Heart right ventricle (tissue), 16 donors: ENCODE measurements at regions not wholly inside any gene's neighbourhood (a gene's known extent, or its start where the extent isn't known, plus 50 kb on each side); places are given as distances from the start of the nearest gene placed in this dataset.
A peak's percentile ranks its signal among the peaks of the same experiment; 100 is the strongest.

Experiments used
- ATAC-seq, 8 donors: fragments of 200-7000 bp; cut with Tn5 transposase; one replicate each; pipeline ENCODE4 v1.9.1; 2020; ENCODE audit warnings: mild to moderate bottlenecking in 8 of 8, moderate library complexity in 8 of 8, moderate number of reproducible peaks in 1 of 8
- DNase-seq, 2 donors: peaks; one replicate each; pipeline ENCODE4 v3.0.0-alpha.2; 2020
- H3K27ac ChIP-seq, 10 donors: fragments of 200-600 bp; sonication (generic) in 2 of 10; one replicate each; pipeline versions ENCODE4 v1.5.0 to v1.8.0; 2020 to 2022; ENCODE audit warnings: mild to moderate bottlenecking in 3 of 10
- H3K27me3 ChIP-seq, 7 donors: fragments of 200-600 bp; one replicate each; pipeline ENCODE4 v1.8.0; 2021 to 2022; ENCODE audit warnings: mild to moderate bottlenecking in 2 of 7
- H3K36me3 ChIP-seq, 9 donors: fragments of 200-600 bp; sonication (generic) in 1 of 9; one replicate each; pipeline versions ENCODE4 v1.5.0 to v1.8.0; 2020 to 2022; ENCODE audit warnings: mild to moderate bottlenecking in 2 of 9
- H3K4me1 ChIP-seq, 9 donors: fragments of 200-600 bp; sonication (generic) in 1 of 9; one replicate each; pipeline versions ENCODE4 v1.5.0 to v1.8.0; 2020 to 2022; ENCODE audit warnings: mild to moderate bottlenecking in 4 of 9
- H3K4me3 ChIP-seq, 10 donors: fragments of 200-600 bp; sonication (generic) in 2 of 10; one replicate each; pipeline versions ENCODE4 v1.5.0 to v1.8.0; 2020 to 2022; ENCODE audit warnings: mild to moderate bottlenecking in 7 of 10, moderate library complexity in 2 of 10
- H3K9me3 ChIP-seq, 11 donors: fragments of 200-600 bp in 10 of 11; sonication (generic) in 2 of 11; one replicate each; pipeline versions ENCODE4 v1.5.0 to v1.8.0; 2013 to 2022; ENCODE audit warnings: mild to moderate bottlenecking in 2 of 11, control low read depth in 1 of 11, moderate library complexity in 1 of 11
- CTCF ChIP-seq, 9 donors: fragments of 200-600 bp; sonication (generic) in 2 of 9; IDR thresholded peaks; one replicate each; pipeline versions ENCODE4 v1.5.0 to v1.8.0; 2021 to 2022; ENCODE audit warnings: antibody characterized with exemption in 9 of 9, mild to moderate bottlenecking in 5 of 9, moderate library complexity in 1 of 9
- WGBS, 2 donors: extraction: QIAGEN DNeasy Blood & Tissue Kit; methylation state at CpG; one replicate each; pipeline ENCODE4 v1.1.7; 2013; ENCODE audit warnings: inconsistent platforms in 1 of 2; 5-methylcytosine and 5-hydroxymethylcytosine counted together
- intact Hi-C, 10 donors: fragments of 100-400 bp; cut with DNase I; formaldehyde crosslinking; loops; one replicate each; pipeline versions ENCODE4 v1.11.1 to v1.14.2; 2022
- donor health status: Arrhythmogenic right ventricular cardiomyopathy.
- donor health status: ischemic (EF 13 %, LVEDD 7.1; RV severe dilation, severe dysfunction).
- donor health status: healthy with polysubstance abuse.
- donor health status: DM: no; HTN: yes; CAD: no.
- donor health status: DM: no; HTN: no; CAD: no.
- donor health status: ischemic (EF 25% LVEDD 6.9; RV normal size, moderate dysfunction).
- donor health status: ischemic (EF 25% LVEDD 5.7; RV mildly dilated, moderate dysfunction).
- donor health status: healthy.
- donor health status: DM: yes; HTN: yes; CAD: no.
- donor health status: Ischemic cardiomyopathy.
- donor health status: ischemic (EF 35%, LVEDD 5.7; RV mildly dilated, moderate dysfunction).
- donor health status: nonischemic (EF 11% LVEDD 7.7; RV severe dilation, severe dysfunction).
- donor health status: DM: yes; HTN: yes; CAD: no.
- donor health status: PGD.
- donor health status: ischemic (EF 29% LVEDD 5.4; RV normal size, mild dysfunction).
- donor health status: nonischemic (EF 23%, LVEDD 6.1; RV moderate dilation, normal function).

GRCh38 chr5:109487753-109488420 lies 78.1 kb upstream of the PJA2 start:
- Histone ChIP-seq H3K9me3 (no peaks in the 10 kb centered on the region), H3K4me3 (no peak overlapping the region), H3K27ac (no peak overlapping the region), H3K4me1 (peaks cover 0 to 26% (median 14%) of the 10 kb centered on the region in 9 donors), H3K27me3 (no peaks in the 10 kb centered on the region), H3K36me3 (no peaks in the 10 kb centered on the region)
- ATAC-seq (no peak), DNase-seq (no peak)
- intact Hi-C loops, result loop anchor here in 1 of 10 donors (10.0 kb wide), 1 partner anchor 197 kb away; the partner anchor contains the start of gene MAN2A1
- WGBS, 2 donors, result 97 to 98% methylated on average over 64 to 65 of the region's 65 CpGs
- no peak for TF ChIP-seq CTCF (IDR thresholded peaks at IDR 0.05)

DNA sequence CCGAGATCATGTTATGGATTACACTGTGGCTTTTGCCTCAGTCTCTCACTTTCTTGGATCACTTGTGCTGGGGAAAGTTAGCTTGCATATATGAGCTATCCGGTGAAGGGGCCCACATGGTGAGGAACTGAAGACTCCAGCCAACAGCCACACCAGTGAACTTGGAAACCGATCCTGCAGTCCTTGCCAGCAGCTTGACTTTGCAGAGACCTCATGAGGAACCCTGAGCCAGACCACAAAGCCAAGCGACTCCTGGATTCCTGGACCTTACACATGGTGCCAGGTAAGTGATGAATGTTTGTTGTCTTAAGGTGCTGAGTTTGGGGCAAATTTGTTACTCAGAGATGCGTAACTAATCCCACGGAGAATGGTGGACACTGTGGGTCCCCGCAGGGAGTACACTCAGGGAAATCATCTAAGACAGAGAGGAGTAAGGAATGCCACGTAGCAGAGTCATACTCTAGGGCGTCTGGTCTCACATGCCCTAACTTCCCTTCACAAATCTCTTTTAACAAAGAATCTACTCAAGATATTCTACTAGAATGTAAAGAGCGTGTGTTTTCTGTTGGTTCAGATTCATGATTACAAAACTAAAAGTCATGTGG lies 76.5 kb upstream of the PJA2 start:
- no peak for TF ChIP-seq CTCF (IDR thresholded peaks at IDR 0.05)
- peak in 3 of 8 donors; percentile 57 to 70 (median 59) for ATAC-seq
- DNase-seq, result peak in 1 of 2 donors; percentile 13

DNA sequence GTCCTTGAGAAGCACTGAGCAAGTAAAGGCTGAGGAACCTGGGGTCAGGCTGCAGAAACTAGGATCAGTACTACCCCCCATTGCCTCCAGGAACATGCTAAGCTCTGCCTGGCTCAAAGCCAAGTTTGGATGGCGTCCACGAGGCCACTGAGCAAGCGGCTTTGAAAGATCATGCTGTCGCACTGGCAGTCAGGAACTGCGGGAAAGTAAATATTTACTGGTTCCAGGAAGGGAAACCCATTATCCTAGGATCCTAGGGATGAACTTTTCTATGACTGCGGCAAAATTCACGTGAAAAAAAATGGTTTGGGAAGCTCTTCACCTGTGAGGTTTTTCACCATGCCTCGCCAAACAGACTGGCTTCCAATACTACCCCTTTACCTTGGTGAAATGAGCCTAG lies 75.3 kb upstream of the PJA2 start:
- DNase-seq, result peak; percentile 61 to 71
- no peaks in the 10 kb centered on the region for H3K9me3 ChIP-seq
- H3K36me3 ChIP-seq, result no peaks in the 10 kb centered on the region
- H3K27ac ChIP-seq, result no peak overlapping the region
- ATAC-seq, result peak in 7 of 8 donors; percentile 67 to 88 (median 74)
- WGBS, 2 donors, result 21 to 22% methylated on average over 8 of the region's 8 CpGs
- peaks cover 0 to 26% (median 14%) of the 10 kb centered on the region in 9 donors for H3K4me1 ChIP-seq
- TF ChIP-seq CTCF (IDR thresholded peaks at IDR 0.05), result no peak
- no peaks in the 10 kb centered on the region for H3K27me3 ChIP-seq
- H3K4me3 ChIP-seq, result no peak overlapping the region
- intact Hi-C loops, result loop anchor here in 1 of 10 donors (10.0 kb wide), 1 partner anchor 200 kb away; the partner anchor contains the start of gene MAN2A1

More for the DNA sequence above, 76.5 kb upstream of the PJA2 start:
- H3K4me3 ChIP-seq, result no peak overlapping the region
- no peaks in the 10 kb centered on the region for H3K36me3 ChIP-seq
- no peaks in the 10 kb centered on the region for H3K9me3 ChIP-seq
- intact Hi-C loops, result loop anchor here in 1 of 10 donors (10.0 kb wide), 1 partner anchor 198 kb away; the partner anchor contains the start of gene MAN2A1
- H3K4me1 ChIP-seq, result peaks cover 0 to 26% (median 14%) of the 10 kb centered on the region in 9 donors
- H3K27me3 ChIP-seq, result no peaks in the 10 kb centered on the region
- H3K27ac ChIP-seq, result no peak overlapping the region
- WGBS, 2 donors, result 66 to 71% methylated on average over 10 of the region's 10 CpGs

DNA sequence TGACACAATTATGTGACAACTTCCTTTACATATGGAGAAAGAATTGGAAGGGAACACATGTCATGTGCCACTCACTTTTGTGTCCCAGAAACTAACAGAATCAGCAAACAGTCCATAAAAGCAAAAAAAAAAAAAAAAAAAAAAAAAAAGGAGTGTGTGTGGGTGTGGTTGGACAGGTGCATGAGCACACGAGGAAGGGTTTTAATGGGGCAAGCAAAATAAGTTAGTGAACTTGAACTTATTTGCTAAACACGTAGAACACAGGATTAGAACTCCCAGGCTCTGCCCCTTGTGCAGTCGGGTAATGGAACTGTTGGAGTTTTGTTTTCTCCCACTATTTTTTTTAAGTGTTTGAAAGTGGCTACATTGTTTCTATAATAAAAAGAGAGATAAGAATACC lies 74.8 kb upstream of the PJA2 start:
- ATAC-seq, result no peak
- intact Hi-C loops, result loop anchor here in 1 of 10 donors (10.0 kb wide), 1 partner anchor 200 kb away; the partner anchor contains the start of gene MAN2A1

More for the DNA sequence above, 74.8 kb upstream of the PJA2 start:
- no peak for DNase-seq
- no peaks in the 10 kb centered on the region for H3K27me3 ChIP-seq
- H3K36me3 ChIP-seq, result no peaks in the 10 kb centered on the region
- TF ChIP-seq CTCF (IDR thresholded peaks at IDR 0.05), result no peak
- no peaks in the 10 kb centered on the region for H3K9me3 ChIP-seq
- peaks cover 0 to 26% (median 14%) of the 10 kb centered on the region in 9 donors for H3K4me1 ChIP-seq
- 52 to 61% methylated on average over 3 of the region's 3 CpGs for WGBS, 2 donors
- H3K4me3 ChIP-seq, result no peak overlapping the region
- no peak overlapping the region for H3K27ac ChIP-seq
